CD4-positive, alpha-beta T cell treated with Interleukin-10 for 1 hour (primary cell): ENCODE measurements at regions not wholly inside any gene's neighbourhood (a gene's known extent, or its start where the extent isn't known, plus 50 kb on each side); places are given as distances from the start of the nearest gene placed in this dataset.

Source experiments
- DNase-seq: peaks from one replicate; pipeline ENCODE4 v3.0.0-alpha.2; 2020

- DNase-seq: no peak
Observed at GRCh38 chr10:33570495-33570894, 236.0 kb upstream of the NRP1 start.

- DNase-seq: no peak
Observed at GRCh38 chr10:33569702-33570101, 235.2 kb upstream of the NRP1 start.

- DNase-seq: no peak
Observed at GRCh38 chr10:33566426-33566825, 232.0 kb upstream of the NRP1 start.

GRCh38 chr10:33566001-33566400 lies 231.5 kb upstream of the NRP1 start:
- no peak for DNase-seq

- DNase-seq: no peak
Observed at GRCh38 chr10:33565231-33565630, 230.8 kb upstream of the NRP1 start.

GRCh38 chr10:33559105-33559504 lies 224.6 kb upstream of the NRP1 start:
- DNase-seq: no peak

- DNase-seq: no peak
Observed at GRCh38 chr10:33557313-33557712, 222.8 kb upstream of the NRP1 start.

GRCh38 chr10:33556620-33557019 lies 222.2 kb upstream of the NRP1 start:
- DNase-seq: no peak

GRCh38 chr10:33556103-33556502 lies 221.6 kb upstream of the NRP1 start:
- no peak for DNase-seq

GRCh38 chr10:33553748-33554571 lies 219.5 kb upstream of the NRP1 start:
- no peak for DNase-seq

GRCh38 chr10:33552290-33552689 lies 217.8 kb upstream of the NRP1 start:
- no peak for DNase-seq

- DNase-seq: no peak
Observed at GRCh38 chr10:33550811-33551210, 216.3 kb upstream of the NRP1 start.

GRCh38 chr10:33547976-33548375 lies 213.5 kb upstream of the NRP1 start:
- no peak for DNase-seq

GRCh38 chr10:33546031-33546430 lies 211.6 kb upstream of the NRP1 start:
- no peak for DNase-seq

- DNase-seq: no peak
Observed at GRCh38 chr10:33542752-33543505, 208.5 kb upstream of the NRP1 start.

GRCh38 chr10:33539116-33539515 lies 204.6 kb upstream of the NRP1 start:
- DNase-seq: no peak

GRCh38 chr10:33537066-33537465 lies 202.6 kb upstream of the NRP1 start:
- no peak for DNase-seq

GRCh38 chr10:33536508-33536907 lies 202.0 kb upstream of the NRP1 start:
- DNase-seq: no peak

GRCh38 chr10:33535866-33536265 lies 201.4 kb upstream of the NRP1 start:
- no peak for DNase-seq

- no peak for DNase-seq
Observed at GRCh38 chr10:33534416-33534815, 199.9 kb upstream of the NRP1 start.

GRCh38 chr10:33533612-33534011 lies 199.1 kb upstream of the NRP1 start:
- no peak for DNase-seq

- DNase-seq: no peak
Observed at GRCh38 chr10:33532901-33533300, 198.4 kb upstream of the NRP1 start.

GRCh38 chr10:33529234-33529633 lies 194.8 kb upstream of the NRP1 start:
- DNase-seq: no peak

GRCh38 chr10:33524966-33525365 lies 190.5 kb upstream of the NRP1 start:
- DNase-seq: no peak
